Neural cell (in vitro differentiated cells): ENCODE measurements at regions not wholly inside any gene's neighbourhood (a gene's known extent, or its start where the extent isn't known, plus 50 kb on each side); places are given as distances from the start of the nearest gene placed in this dataset.

Source experiments
- H2AFZ ChIP-seq: fragments of 200-600, 300-800 bp; sonication (generic), shearing (Covaris generic); 2 replicates; pipeline ENCODE4 v1.6.0; 2014; ENCODE audit warnings: low read depth, mild to moderate bottlenecking, antibody characterized with exemption, low read length, moderate library complexity
- H3F3A ChIP-seq: fragments of 200-600 bp; shearing (Covaris generic); 2 replicates; pipeline ENCODE4 v1.6.1; 2016; ENCODE audit warnings: mild to moderate bottlenecking, moderate library complexity, mixed read lengths, antibody characterized with exemption, low read length; ENCODE audit not compliant: insufficient read depth, poor library complexity, severe bottlenecking
- H3K27ac ChIP-seq: fragments of 200-600, 300-800 bp; sonication (generic), shearing (Covaris generic); 2 replicates; pipeline ENCODE4 v1.5.1; 2014; ENCODE audit warnings: mild to moderate bottlenecking, low read length, moderate library complexity
- H3K27me3 ChIP-seq: fragments of 300-800, 200-600 bp; sonication (generic), shearing (Covaris generic); 2 replicates; pipeline ENCODE4 v1.6.0; 2014; ENCODE audit warnings: mild to moderate bottlenecking, low read depth, low read length, moderate library complexity; ENCODE audit not compliant: insufficient read depth
- H3K36me3 ChIP-seq: fragments of 300-800, 200-600 bp; sonication (generic), shearing (Covaris generic); 2 replicates; pipeline ENCODE4 v1.5.1; 2014; ENCODE audit warnings: mild to moderate bottlenecking, antibody characterized with exemption, low read length, moderate library complexity; ENCODE audit not compliant: insufficient read depth
- H3K4me2 ChIP-seq: fragments of 300-800, 200-600 bp; sonication (generic), shearing (Covaris generic); 2 replicates; pipeline ENCODE4 v1.6.0; 2014; ENCODE audit warnings: mild to moderate bottlenecking, low read length
- H3K4me3 ChIP-seq: fragments of 300-800, 200-600 bp; sonication (generic), shearing (Covaris generic); 2 replicates; pipeline ENCODE4 v1.5.1; 2014; ENCODE audit warnings: mild to moderate bottlenecking, low read length, moderate library complexity
- H3K79me2 ChIP-seq: fragments of 200-600 bp; shearing (Covaris generic); replicated peaks from 2 replicates; pipeline ENCODE4 v1.6.0; 2014; ENCODE audit warnings: mild to moderate bottlenecking, low read length, moderate library complexity; ENCODE audit not compliant: insufficient read depth
- H3K9ac ChIP-seq: fragments of 300-800, 200-600 bp; sonication (generic), shearing (Covaris generic); 2 replicates; pipeline ENCODE4 v1.6.1; 2016; ENCODE audit warnings: mild to moderate bottlenecking, low read length, mixed read lengths
- H3K9me2 ChIP-seq: fragments of 200-600 bp; shearing (Covaris generic); 2 replicates; pipeline ENCODE4 v1.6.1; 2016; ENCODE audit warnings: mild to moderate bottlenecking, low read length, mixed read lengths; ENCODE audit not compliant: insufficient read depth
- H3K9me3 ChIP-seq: fragments of 200-600, 300-800 bp; sonication (generic), shearing (Covaris generic); 2 replicates; pipeline ENCODE4 v1.6.1; 2016; ENCODE audit warnings: mild to moderate bottlenecking, mixed run types, low read length, moderate library complexity, mixed read lengths
- H4K20me1 ChIP-seq: fragments of 200-600 bp; shearing (Covaris generic); 2 replicates; pipeline ENCODE4 v1.6.1; 2016; ENCODE audit warnings: mild to moderate bottlenecking, mixed run types; ENCODE audit not compliant: insufficient read depth
- EP300 ChIP-seq: fragments of 450-650 bp; conservative IDR thresholded peaks from 2 replicates; pipeline ENCODE4 v1.6.1; 2014; ENCODE audit warnings: antibody characterized with exemption, mild to moderate bottlenecking, moderate library complexity; ENCODE audit not compliant: poor library complexity, severe bottlenecking
- EZH2 ChIP-seq: fragments of 200-600, 300-800 bp; shearing (Covaris generic), sonication (generic); IDR thresholded peaks from 2 replicates; pipeline ENCODE4 v1.6.1; 2014; ENCODE audit warnings: antibody characterized with exemption, low read length, borderline replicate concordance, mild to moderate bottlenecking; ENCODE audit not compliant: insufficient read depth, poor library complexity, severe bottlenecking
- MXI1 ChIP-seq: fragments of 450-650 bp; conservative IDR thresholded peaks from 2 replicates; pipeline ENCODE4 v1.6.1; 2014; ENCODE audit warnings: antibody characterized with exemption, mild to moderate bottlenecking; ENCODE audit not compliant: poor library complexity, severe bottlenecking
- POLR2AphosphoS5 ChIP-seq: IDR thresholded peaks from 2 replicates; pipeline ENCODE4 v1.6.1; 2012
- RAD21 ChIP-seq: fragments of 450-650 bp; conservative IDR thresholded peaks from 2 replicates; pipeline ENCODE4 v1.6.1; 2014; ENCODE audit warnings: antibody characterized with exemption, mild to moderate bottlenecking, moderate library complexity
- REST ChIP-seq: IDR thresholded peaks from 2 replicates; pipeline ENCODE4 v1.6.1; 2012; ENCODE audit warnings: borderline replicate concordance
- SMC3 ChIP-seq: fragments of 450-650 bp; conservative IDR thresholded peaks from 2 replicates; pipeline ENCODE4 v1.6.1; 2014; ENCODE audit warnings: antibody characterized with exemption, mild to moderate bottlenecking, moderate library complexity; ENCODE audit not compliant: poor library complexity
- TAF1 ChIP-seq: IDR thresholded peaks from 2 replicates; pipeline ENCODE4 v1.6.1; 2012; ENCODE audit warnings: low read depth
- TF ChIP-seq, protein P1 (sequence below): fragments of 450-650 bp; IDR thresholded peaks from 2 replicates; pipeline ENCODE4 v1.5.1; 2014; ENCODE audit warnings: antibody characterized with exemption, mild to moderate bottlenecking, moderate library complexity; ENCODE audit not compliant: poor library complexity, severe bottlenecking

DNA sequence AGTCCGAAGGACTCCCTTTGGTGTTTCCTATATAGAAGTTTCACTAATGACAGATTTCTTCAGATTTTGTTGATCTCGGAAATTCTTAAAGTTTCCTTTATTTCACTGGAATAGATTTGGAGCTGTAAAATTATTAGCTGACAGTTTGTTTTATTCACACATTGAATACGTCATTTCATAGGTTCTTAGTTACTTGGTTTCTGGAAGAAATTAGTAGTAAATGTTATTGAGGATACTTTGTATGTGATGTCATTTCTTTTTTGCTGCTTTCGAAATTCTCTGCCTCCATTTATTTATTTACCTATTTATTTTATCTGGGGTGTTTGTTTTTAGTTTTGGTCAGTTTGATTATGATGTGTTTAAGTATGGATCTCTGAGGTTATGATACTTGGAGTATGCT lies 1205.9 kb upstream of the GYPC start:
- H3K27me3 ChIP-seq = no peaks in the 10 kb centered on the region
- H3K4me3 ChIP-seq = no peak overlapping the region
- H3K79me2 ChIP-seq = no peaks in the 10 kb centered on the region
- no peaks in the 10 kb centered on the region for H3F3A ChIP-seq
- H4K20me1 ChIP-seq = no peaks in the 10 kb centered on the region
- TF ChIP-seq EP300 (no peak), REST (no peak), MXI1 (no peak), TAF1 (no peak), POLR2AphosphoS5 (no peak)
- TF ChIP-seq, protein P1, sequence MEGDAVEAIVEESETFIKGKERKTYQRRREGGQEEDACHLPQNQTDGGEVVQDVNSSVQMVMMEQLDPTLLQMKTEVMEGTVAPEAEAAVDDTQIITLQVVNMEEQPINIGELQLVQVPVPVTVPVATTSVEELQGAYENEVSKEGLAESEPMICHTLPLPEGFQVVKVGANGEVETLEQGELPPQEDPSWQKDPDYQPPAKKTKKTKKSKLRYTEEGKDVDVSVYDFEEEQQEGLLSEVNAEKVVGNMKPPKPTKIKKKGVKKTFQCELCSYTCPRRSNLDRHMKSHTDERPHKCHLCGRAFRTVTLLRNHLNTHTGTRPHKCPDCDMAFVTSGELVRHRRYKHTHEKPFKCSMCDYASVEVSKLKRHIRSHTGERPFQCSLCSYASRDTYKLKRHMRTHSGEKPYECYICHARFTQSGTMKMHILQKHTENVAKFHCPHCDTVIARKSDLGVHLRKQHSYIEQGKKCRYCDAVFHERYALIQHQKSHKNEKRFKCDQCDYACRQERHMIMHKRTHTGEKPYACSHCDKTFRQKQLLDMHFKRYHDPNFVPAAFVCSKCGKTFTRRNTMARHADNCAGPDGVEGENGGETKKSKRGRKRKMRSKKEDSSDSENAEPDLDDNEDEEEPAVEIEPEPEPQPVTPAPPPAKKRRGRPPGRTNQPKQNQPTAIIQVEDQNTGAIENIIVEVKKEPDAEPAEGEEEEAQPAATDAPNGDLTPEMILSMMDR = no peak
- no peaks in the 10 kb centered on the region for H3K9me2 ChIP-seq
- no peaks in the 10 kb centered on the region for H3K36me3 ChIP-seq
- no peak overlapping the region for H2AFZ ChIP-seq
- no peak overlapping the region for H3K4me2 ChIP-seq
- no peak overlapping the region for H3K9ac ChIP-seq
- no peak overlapping the region for H3K27ac ChIP-seq
- H3K9me3 ChIP-seq = no peaks in the 10 kb centered on the region

- Histone ChIP-seq H3F3A (no peaks in the 10 kb centered on the region), H3K9me2 (no peaks in the 10 kb centered on the region), H4K20me1 (no peaks in the 10 kb centered on the region), H2AFZ (no peak overlapping the region), H3K9ac (no peak overlapping the region), H3K27me3 (no peaks in the 10 kb centered on the region), H3K9me3 (no peaks in the 10 kb centered on the region), H3K36me3 (no peaks in the 10 kb centered on the region), H3K79me2 (no peaks in the 10 kb centered on the region), H3K4me2 (no peak overlapping the region), H3K27ac (no peak overlapping the region), H3K4me3 (no peak overlapping the region)
- TF ChIP-seq EP300 = no peak
These were observed 1200.8 kb upstream of the GYPC start for GRCh38 chr2:125455110-125455509.

GRCh38 chr2:125456693-125457363 lies 1199.1 kb upstream of the GYPC start:
- Histone ChIP-seq H3K4me2 (no peak overlapping the region), H3K9me3 (no peaks in the 10 kb centered on the region), H4K20me1 (no peaks in the 10 kb centered on the region), H3K4me3 (no peak overlapping the region), H3K27me3 (no peaks in the 10 kb centered on the region), H3K36me3 (no peaks in the 10 kb centered on the region), H3K27ac (no peak overlapping the region), H3K79me2 (no peaks in the 10 kb centered on the region), H3F3A (no peaks in the 10 kb centered on the region), H2AFZ (no peak overlapping the region), H3K9ac (no peak overlapping the region), H3K9me2 (no peaks in the 10 kb centered on the region)
- no peak for TF ChIP-seq EZH2
- TF ChIP-seq SMC3 = no peak
- no peak for TF ChIP-seq EP300
- no peak for TF ChIP-seq POLR2AphosphoS5
- TF ChIP-seq REST = no peak
- TF ChIP-seq, protein P1 = no peak
- TF ChIP-seq MXI1 = no peak
- no peak for TF ChIP-seq RAD21
- TF ChIP-seq TAF1 = no peak
